GM23338 (cell line): ENCODE measurements at regions not wholly inside any gene's neighbourhood (a gene's known extent, or its start where the extent isn't known, plus 50 kb on each side); places are given as distances from the start of the nearest gene placed in this dataset.
A peak's percentile ranks its signal among the peaks of the same experiment; 100 is the strongest.

Source experiments
- ATAC-seq: fragments of 200-7000 bp; cut with Tn5 transposase; 3 replicates; pipeline ENCODE4 v1.9.1; 2020
- DNase-seq: peaks from one replicate; pipeline ENCODE4 v3.0.0-alpha.2; 2015; ENCODE audit warnings: low spot score
- H2AFZ ChIP-seq: fragments of 200-600 bp; sonication (generic); 2 replicates; pipeline ENCODE4 v1.8.0; 2016; ENCODE audit warnings: antibody characterized with exemption, mild to moderate bottlenecking, moderate library complexity
- H3F3A ChIP-seq: fragments of 200-600 bp; sonication (generic); replicated peaks from 2 replicates; pipeline ENCODE4 v1.8.0; 2017; ENCODE audit warnings: antibody characterized with exemption, mixed run types, low read depth
- H3K27ac ChIP-seq: fragments of 200-600 bp; sonication (generic); 2 replicates; pipeline ENCODE4 v1.6.1; 2016; ENCODE audit warnings: low read depth
- H3K27me3 ChIP-seq: fragments of 200-600 bp; sonication (generic); 2 replicates; pipeline ENCODE4 v1.8.0; 2016; ENCODE audit warnings: mild to moderate bottlenecking, mixed run types, moderate library complexity; ENCODE audit not compliant: insufficient read depth
- H3K36me3 ChIP-seq: fragments of 200-600 bp; sonication (generic); 2 replicates; pipeline ENCODE4 v1.8.0; 2016; ENCODE audit warnings: mild to moderate bottlenecking; ENCODE audit not compliant: insufficient read depth
- H3K4me1 ChIP-seq: fragments of 200-600 bp; sonication (generic); 2 replicates; pipeline ENCODE4 v1.8.0; 2016; ENCODE audit warnings: mild to moderate bottlenecking, moderate library complexity; ENCODE audit not compliant: insufficient read depth
- H3K4me2 ChIP-seq: fragments of 200-600 bp; sonication (generic); 2 replicates; pipeline ENCODE4 v1.7.1; 2017; ENCODE audit warnings: mixed run types
- H3K4me3 ChIP-seq: fragments of 200-600 bp; sonication (generic); 2 replicates; pipeline ENCODE4 v1.6.1; 2016; ENCODE audit warnings: mixed run types
- H3K79me2 ChIP-seq: fragments of 200-600 bp; sonication (generic); replicated peaks from 2 replicates; pipeline ENCODE4 v1.8.0; 2017; ENCODE audit warnings: mild to moderate bottlenecking; ENCODE audit not compliant: insufficient read depth
- H3K9me2 ChIP-seq: fragments of 200-600 bp; sonication (generic); 2 replicates; pipeline ENCODE4 v1.8.0; 2017; ENCODE audit not compliant: insufficient read depth
- H4K20me1 ChIP-seq: fragments of 200-600 bp; sonication (generic); replicated peaks from 2 replicates; pipeline ENCODE4 v1.8.0; 2017; ENCODE audit warnings: mild to moderate bottlenecking; ENCODE audit not compliant: insufficient read depth
- H3K27ac Mint-ChIP-seq: 2 replicates; pipeline ENCODE4 v1.8.0; 2020; ENCODE audit warnings: inconsistent platforms, mild to moderate bottlenecking, moderate library complexity, mixed read lengths
- H3K27me3 Mint-ChIP-seq: 3 replicates; pipeline ENCODE4 v1.8.0; 2022; ENCODE audit warnings: low read depth, mild to moderate bottlenecking, moderate library complexity, mixed read lengths, inconsistent platforms; ENCODE audit not compliant: insufficient read depth, poor library complexity
- H3K36me3 Mint-ChIP-seq: 3 replicates; pipeline ENCODE4 v1.8.0; 2021; ENCODE audit warnings: low read depth, mild to moderate bottlenecking, inconsistent platforms, moderate library complexity, mixed read lengths
- H3K4me1 Mint-ChIP-seq: 3 replicates; pipeline ENCODE4 v1.8.0; 2020; ENCODE audit warnings: mild to moderate bottlenecking, inconsistent platforms, mixed read lengths
- H3K4me3 Mint-ChIP-seq: 3 replicates; pipeline ENCODE4 v1.8.0; 2021; ENCODE audit warnings: moderate library complexity, mild to moderate bottlenecking, inconsistent platforms, mixed read lengths
- H3K9me3 Mint-ChIP-seq: 3 replicates; pipeline ENCODE4 v1.8.0; 2020; ENCODE audit warnings: moderate library complexity, mild to moderate bottlenecking, inconsistent platforms, mixed read lengths
- CREB1 ChIP-seq: fragments of 250-450 bp; sonication (Bioruptor Pico); IDR thresholded peaks from 2 replicates; pipeline ENCODE4 v1.5.0; 2020; ENCODE audit warnings: low read depth, mild to moderate bottlenecking, moderate library complexity
- CTCF ChIP-seq, 2 experiments: fragments of 200-600 bp in 1 of 2; sonication (generic) in 1 of 2; conservative IDR thresholded peaks; 2 replicates each; pipeline versions ENCODE4 v1.5.1 to v1.6.1; 2016 to 2017; ENCODE audit warnings: antibody characterized with exemption in 2 of 2, low read depth in 2 of 2, mild to moderate bottlenecking in 2 of 2, moderate library complexity in 1 of 2
- EZH2 ChIP-seq: fragments of 200-600 bp; sonication (generic); IDR thresholded peaks from one replicate; pipeline ENCODE4 v1.8.0; 2017; ENCODE audit warnings: antibody characterized with exemption, mild to moderate bottlenecking, low read depth; ENCODE audit not compliant: unreplicated experiment
- EZH2phosphoT487 ChIP-seq: fragments of 200-600 bp; sonication (generic); IDR thresholded peaks from one replicate; pipeline ENCODE4 v1.8.1; 2018; ENCODE audit warnings: antibody characterized with exemption; ENCODE audit not compliant: unreplicated experiment
- JUNB ChIP-seq: IDR thresholded peaks from one replicate; pipeline ENCODE4 v1.6.1; 2016; ENCODE audit warnings: antibody characterized with exemption; ENCODE audit not compliant: unreplicated experiment
- NANOG ChIP-seq: IDR thresholded peaks from 2 replicates; pipeline ENCODE4 v1.6.1; 2016; ENCODE audit warnings: antibody characterized with exemption, borderline replicate concordance
- POLR2AphosphoS5 ChIP-seq: IDR thresholded peaks from 2 replicates; pipeline ENCODE4 v1.6.1; 2016; ENCODE audit warnings: antibody characterized with exemption, low read depth
- REST ChIP-seq: IDR thresholded peaks from one replicate; pipeline ENCODE4 v1.6.1; 2018; ENCODE audit warnings: antibody characterized with exemption; ENCODE audit not compliant: unreplicated experiment
- STAT1 ChIP-seq: IDR thresholded peaks from one replicate; pipeline ENCODE4 v1.6.1; 2016; ENCODE audit warnings: antibody characterized with exemption; ENCODE audit not compliant: unreplicated experiment
- ZNF114 ChIP-seq: fragments of 250-450 bp; sonication (Bioruptor Pico); IDR thresholded peaks from 2 replicates; pipeline ENCODE4 v1.5.0; 2020; ENCODE audit warnings: mild to moderate bottlenecking, moderate library complexity
- ZNF331 ChIP-seq: fragments of 250-450 bp; sonication (Bioruptor Pico); IDR thresholded peaks from 2 replicates; pipeline ENCODE4 v1.5.0; 2020; ENCODE audit warnings: low read depth, mild to moderate bottlenecking, moderate library complexity
- ZNF462 ChIP-seq: fragments of 250-450 bp; sonication (Bioruptor Pico); IDR thresholded peaks from 2 replicates; pipeline ENCODE4 v1.5.0; 2020; ENCODE audit warnings: mild to moderate bottlenecking, moderate library complexity
- TF ChIP-seq, protein P1 (sequence below): IDR thresholded peaks from 2 replicates; pipeline ENCODE4 v1.6.1; 2016; ENCODE audit warnings: antibody characterized with exemption

- no peaks in the 10 kb centered on the region for H3K9me2 ChIP-seq
- Mint-ChIP-seq H3K27me3 (peaks cover 9% of the 10 kb centered on the region), H3K36me3 (no peaks in the 10 kb centered on the region), H3K4me1 (peaks cover 22% of the 10 kb centered on the region), H3K4me3 (no peak overlapping the region), H3K9me3 (no peaks in the 10 kb centered on the region), H3K27ac (no peak overlapping the region)
- H3K79me2 ChIP-seq, result no peaks in the 10 kb centered on the region
- DNase-seq (no peak), ATAC-seq (no peak)
- no peak overlapping the region for H3K4me2 ChIP-seq
- no peaks in the 10 kb centered on the region for H3F3A ChIP-seq
- peaks cover 11% of the 10 kb centered on the region for H3K4me1 ChIP-seq
- no peaks in the 10 kb centered on the region for H4K20me1 ChIP-seq
- no peak overlapping the region for H3K4me3 ChIP-seq
- no peaks in the 10 kb centered on the region for H3K27me3 ChIP-seq
- H3K36me3 ChIP-seq, result no peaks in the 10 kb centered on the region
- TF ChIP-seq STAT1 (no peak), ZNF331 (no peak), POLR2AphosphoS5 (no peak), CTCF (conservative IDR thresholded peaks at IDR 0.05; ENCODE audit: low read depth in 2 of 2) (no peak), ZNF114 (CRISPR knock-in tag) (no peak), JUNB (no peak), ZNF462 (no peak), EZH2phosphoT487 (no peak), REST (no peak), NANOG (no peak), EZH2 (no peak), CREB1 (no peak)
- TF ChIP-seq, protein P1, sequence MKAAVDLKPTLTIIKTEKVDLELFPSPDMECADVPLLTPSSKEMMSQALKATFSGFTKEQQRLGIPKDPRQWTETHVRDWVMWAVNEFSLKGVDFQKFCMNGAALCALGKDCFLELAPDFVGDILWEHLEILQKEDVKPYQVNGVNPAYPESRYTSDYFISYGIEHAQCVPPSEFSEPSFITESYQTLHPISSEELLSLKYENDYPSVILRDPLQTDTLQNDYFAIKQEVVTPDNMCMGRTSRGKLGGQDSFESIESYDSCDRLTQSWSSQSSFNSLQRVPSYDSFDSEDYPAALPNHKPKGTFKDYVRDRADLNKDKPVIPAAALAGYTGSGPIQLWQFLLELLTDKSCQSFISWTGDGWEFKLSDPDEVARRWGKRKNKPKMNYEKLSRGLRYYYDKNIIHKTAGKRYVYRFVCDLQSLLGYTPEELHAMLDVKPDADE, result no peak
- no peak overlapping the region for H3K27ac ChIP-seq
- peak overlapping the region; percentile 93 for H2AFZ ChIP-seq
Measured at GRCh38 chr16:14004031-14004728, 66.9 kb upstream of the MRTFB start.
